ENCODE measurements at regions not wholly inside any gene's neighbourhood (a gene's known extent, or its start where the extent isn't known, plus 50 kb on each side); places are given as distances from the start of the nearest gene placed in this dataset.

- TF ChIP-seq YY1 (IDR thresholded peaks at IDR 0.05; ENCODE audit: insufficient read depth, insufficient read length) = no peak
- TF ChIP-seq ZNF274 (IDR thresholded peaks at IDR 0.05; ENCODE audit: low read depth, low read length) = no peak
- TF ChIP-seq SUZ12 (IDR thresholded peaks at IDR 0.05; ENCODE audit: extremely low read depth, insufficient read depth, insufficient read length) = no peak
Measured at GRCh38 chr2:163897799-163898198, 162.0 kb upstream of the FIGN start.

All from NT2/D1 (cell line).